Nucleus accumbens (tissue), 56 donors: ENCODE measurements at regions not wholly inside any gene's neighbourhood (a gene's known extent, or its start where the extent isn't known, plus 50 kb on each side); places are given as distances from the start of the nearest gene placed in this dataset.
"Not testable (repeated sequence)": the region's sequence is repeated elsewhere in the genome, so short reads cannot be mapped to it uniquely, and the experiment has no call there.

ENCODE experiments used
- DNase-seq, 56 donors: peaks; one replicate each; lab custom pipeline; 2025; lab: John Stamatoyannopoulos, UW

- DNase-seq: no peak
These were observed 849.8 kb upstream of the SORCS1 start for GRCh38 chr10:108014145-108014901.

GRCh38 chr10:108005627-108006026 lies 841.1 kb upstream of the SORCS1 start:
- DNase-seq: no peak

- DNase-seq: no peak
These were observed 839.1 kb upstream of the SORCS1 start for GRCh38 chr10:108003576-108003975.

GRCh38 chr10:108003061-108003460 lies 838.6 kb upstream of the SORCS1 start:
- no peak for DNase-seq

- DNase-seq: no peak
These were observed 835.9 kb upstream of the SORCS1 start for GRCh38 chr10:108000365-108000764.

- no peak for DNase-seq
These were observed 830.2 kb upstream of the SORCS1 start for GRCh38 chr10:107994621-107995270.

- no peak for DNase-seq
These were observed 822.1 kb upstream of the SORCS1 start for GRCh38 chr10:107986571-107986970.

GRCh38 chr10:107984581-107984980 lies 820.1 kb upstream of the SORCS1 start:
- no peak for DNase-seq

- DNase-seq: no peak
These were observed 819.6 kb upstream of the SORCS1 start for GRCh38 chr10:107984149-107984548.

- no peak for DNase-seq
These were observed 813.9 kb upstream of the SORCS1 start for GRCh38 chr10:107978455-107978854.

- no peak for DNase-seq
These were observed 807.5 kb upstream of the SORCS1 start for GRCh38 chr10:107971973-107972372.

- no peak for DNase-seq
These were observed 806.9 kb upstream of the SORCS1 start for GRCh38 chr10:107971411-107971810.

- DNase-seq: no peak
These were observed 806.0 kb upstream of the SORCS1 start for GRCh38 chr10:107970512-107970911.

- no peak for DNase-seq
These were observed 805.4 kb upstream of the SORCS1 start for GRCh38 chr10:107969936-107970335.

GRCh38 chr10:107966826-107967225 lies 802.3 kb upstream of the SORCS1 start:
- DNase-seq: no peak

GRCh38 chr10:107952649-107953556 lies 788.4 kb upstream of the SORCS1 start:
- no peak for DNase-seq

GRCh38 chr10:107950411-107951062 lies 786.0 kb upstream of the SORCS1 start:
- not testable (repeated sequence) for DNase-seq

GRCh38 chr10:107942826-107943225 lies 778.3 kb upstream of the SORCS1 start:
- no peak for DNase-seq

GRCh38 chr10:107933076-107933475 lies 768.6 kb upstream of the SORCS1 start:
- no peak for DNase-seq

- no peak for DNase-seq
These were observed 767.3 kb upstream of the SORCS1 start for GRCh38 chr10:107931808-107932207.

GRCh38 chr10:107930037-107930436 lies 765.5 kb upstream of the SORCS1 start:
- DNase-seq: no peak
